Spleen (tissue), 11 donors: ENCODE measurements at regions not wholly inside any gene's neighbourhood (a gene's known extent, or its start where the extent isn't known, plus 50 kb on each side); places are given as distances from the start of the nearest gene placed in this dataset.

ENCODE experiments used
- DNase-seq: peaks from one replicate; pipeline ENCODE4 v3.0.0-alpha.2; 2020
- H3K27ac ChIP-seq, 8 donors: fragments of 200-600 bp; sonication (generic) in 7 of 8; 1 replicate in 4 of 8; 2 replicates in 4 of 8; pipeline versions ENCODE4 v1.5.0 to v1.8.0; 2016 to 2021; ENCODE audit warnings: inconsistent platforms in 4 of 8, mild to moderate bottlenecking in 4 of 8, moderate library complexity in 1 of 8
- H3K27me3 ChIP-seq, 7 donors: fragments of 200-600 bp; sonication (generic) in 6 of 7; replicated peaks in 1 of 7; 1 replicate in 4 of 7; 2 replicates in 3 of 7; pipeline versions ENCODE4 v1.5.0 to v1.8.0; 2016 to 2021; ENCODE audit warnings: inconsistent platforms in 3 of 7, mild to moderate bottlenecking in 1 of 7
- H3K36me3 ChIP-seq, 6 donors: fragments of 200-600 bp; sonication (generic) in 5 of 6; 1 replicate in 4 of 6; 2 replicates in 2 of 6; pipeline versions ENCODE4 v1.5.0 to v1.8.0; 2016 to 2021; ENCODE audit warnings: inconsistent platforms in 2 of 6
- H3K4me1 ChIP-seq, 6 donors: fragments of 200-600 bp; sonication (generic) in 5 of 6; 1 replicate in 3 of 6; 2 replicates in 3 of 6; pipeline versions ENCODE4 v1.5.0 to v1.8.0; 2016 to 2021; ENCODE audit warnings: inconsistent platforms in 3 of 6
- H3K4me3 ChIP-seq, 8 donors: fragments of 200-600 bp; sonication (generic) in 7 of 8; 1 replicate in 4 of 8; 2 replicates in 4 of 8; pipeline versions ENCODE4 v1.5.0 to v1.8.0; 2016 to 2021; ENCODE audit warnings: inconsistent platforms in 4 of 8, mild to moderate bottlenecking in 4 of 8, moderate library complexity in 2 of 8
- H3K9me3 ChIP-seq, 8 donors: fragments of 200-600 bp; sonication (generic) in 7 of 8; 1 replicate in 4 of 8; 2 replicates in 4 of 8; pipeline versions ENCODE4 v1.5.0 to v1.8.0; 2016 to 2021; ENCODE audit warnings: inconsistent platforms in 4 of 8
- POLR2A ChIP-seq, 3 donors: fragments of 450-650 bp; IDR thresholded peaks; one replicate each; pipeline ENCODE4 v1.5.1; 2017; ENCODE audit warnings: antibody characterized with exemption in 3 of 3, mild to moderate bottlenecking in 1 of 3
- POLR2AphosphoS5 ChIP-seq, 3 donors: sonication (generic); formaldehyde crosslinking; IDR thresholded peaks; one replicate each; pipeline ENCODE4 v1.5.1; 2017; ENCODE audit warnings: antibody characterized with exemption in 3 of 3
- WGBS, 5 donors: extraction: QIAGEN DNeasy Blood & Tissue Kit in 3 of 5; methylation state at CpG; one replicate each; pipeline versions ENCODE4 v1.1.5 to v1.1.7; 2013 to 2018; 5-methylcytosine and 5-hydroxymethylcytosine counted together
- intact Hi-C: fragments of 100-400 bp; cut with DNase I; formaldehyde crosslinking; loops from one replicate; pipeline ENCODE4 v1.15.0; 2023; ENCODE audit warnings: low total_unique reads
- TF ChIP-seq, protein P1 (sequence below), 11 experiments: fragments of 200-600 bp in 7 of 11; fragments of 450-650 bp in 4 of 11; sonication (generic) in 4 of 11; IDR thresholded peaks in 8 of 11; conservative IDR thresholded peaks in 3 of 11; 1 replicate in 7 of 11; 2 replicates in 4 of 11; pipeline versions ENCODE4 v1.4.0 to v1.8.0; 2016 to 2021; ENCODE audit warnings: antibody characterized with exemption in 11 of 11, inconsistent platforms in 4 of 11, mild to moderate bottlenecking in 1 of 11
- donor health status: healthy with polysubstance abuse.
- donor health status: DM: no; HTN: no; CAD: no; lungs with moderate emphysema.
- donor health status: DM: no; HTN: no; CAD: no.
- donor health status: Bipolar disorder and iron deficiency.
- donor health status: healthy.
- donor health status: DM: no; HTN: no; CAD: no.
- donor health status: DM: yes; HTN: yes; CAD: no.

DNA sequence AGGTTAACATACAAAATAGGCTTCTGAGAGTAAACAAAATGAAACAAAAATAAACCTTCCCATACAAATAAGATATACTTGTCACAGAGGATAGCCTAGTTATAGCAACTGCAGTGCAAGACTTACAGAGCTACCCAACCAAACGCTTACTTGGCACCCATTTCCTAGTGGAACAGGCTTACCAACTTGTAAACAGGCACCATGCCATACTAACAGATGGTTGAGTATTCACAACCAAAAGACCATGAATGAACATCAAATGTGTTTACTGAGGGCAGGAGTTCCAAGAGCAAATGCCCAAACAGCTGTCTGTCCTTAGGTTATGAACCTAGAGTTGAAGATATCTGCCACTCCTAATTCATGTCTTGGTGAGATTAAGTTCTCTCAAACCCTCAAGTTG is 2629.2 kb downstream of the PCDH7 start:
- Histone ChIP-seq H3K27ac (no peak overlapping the region), H3K9me3 (no peaks in the 10 kb centered on the region), H3K4me3 (no peak overlapping the region), H3K27me3 (no peaks in the 10 kb centered on the region), H3K4me1 (no peaks in the 10 kb centered on the region), H3K36me3 (no peaks in the 10 kb centered on the region)
- WGBS, 5 donors, result 76 to 85% (median 80%) methylated on average over 1 of the region's 1 CpG
- no peak for TF ChIP-seq POLR2AphosphoS5 (IDR thresholded peaks at IDR 0.05)
- no peak for TF ChIP-seq POLR2A (IDR thresholded peaks at IDR 0.05)
- TF ChIP-seq, protein P1, sequence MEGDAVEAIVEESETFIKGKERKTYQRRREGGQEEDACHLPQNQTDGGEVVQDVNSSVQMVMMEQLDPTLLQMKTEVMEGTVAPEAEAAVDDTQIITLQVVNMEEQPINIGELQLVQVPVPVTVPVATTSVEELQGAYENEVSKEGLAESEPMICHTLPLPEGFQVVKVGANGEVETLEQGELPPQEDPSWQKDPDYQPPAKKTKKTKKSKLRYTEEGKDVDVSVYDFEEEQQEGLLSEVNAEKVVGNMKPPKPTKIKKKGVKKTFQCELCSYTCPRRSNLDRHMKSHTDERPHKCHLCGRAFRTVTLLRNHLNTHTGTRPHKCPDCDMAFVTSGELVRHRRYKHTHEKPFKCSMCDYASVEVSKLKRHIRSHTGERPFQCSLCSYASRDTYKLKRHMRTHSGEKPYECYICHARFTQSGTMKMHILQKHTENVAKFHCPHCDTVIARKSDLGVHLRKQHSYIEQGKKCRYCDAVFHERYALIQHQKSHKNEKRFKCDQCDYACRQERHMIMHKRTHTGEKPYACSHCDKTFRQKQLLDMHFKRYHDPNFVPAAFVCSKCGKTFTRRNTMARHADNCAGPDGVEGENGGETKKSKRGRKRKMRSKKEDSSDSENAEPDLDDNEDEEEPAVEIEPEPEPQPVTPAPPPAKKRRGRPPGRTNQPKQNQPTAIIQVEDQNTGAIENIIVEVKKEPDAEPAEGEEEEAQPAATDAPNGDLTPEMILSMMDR (IDR thresholded peaks at IDR 0.05 in 8 of 11, conservative IDR thresholded peaks at IDR 0.05 in 3 of 11), result no peak
- intact Hi-C loops, result no loop called here
- no peak for DNase-seq

DNA sequence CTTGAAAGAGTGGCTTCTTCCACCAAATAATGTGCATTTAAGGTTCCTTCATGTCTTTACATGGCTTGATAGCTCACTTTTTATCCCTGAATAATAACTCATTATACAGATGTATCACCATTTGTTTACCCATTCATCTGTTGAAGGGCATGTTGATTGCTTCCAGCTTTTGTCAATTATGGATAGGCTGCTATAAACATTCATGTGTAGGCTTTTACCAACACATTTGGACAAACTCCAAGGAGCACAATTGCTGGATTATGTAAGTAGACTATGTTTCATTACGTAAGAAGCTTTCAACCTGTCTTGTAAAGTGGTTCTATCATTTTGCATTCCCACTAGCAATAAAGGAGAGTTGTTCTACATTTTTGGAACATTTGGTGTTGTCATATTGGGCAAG is 2637.0 kb downstream of the PCDH7 start:
- Histone ChIP-seq H3K9me3 (peaks cover 0 to 9% (median 0%) of the 10 kb centered on the region in 8 donors), H3K4me3 (no peak overlapping the region), H3K27me3 (no peaks in the 10 kb centered on the region), H3K36me3 (no peaks in the 10 kb centered on the region), H3K4me1 (no peaks in the 10 kb centered on the region), H3K27ac (no peak overlapping the region)
- no peak for DNase-seq
- TF ChIP-seq, protein P1 (IDR thresholded peaks at IDR 0.05 in 8 of 11, conservative IDR thresholded peaks at IDR 0.05 in 3 of 11), result no peak
- TF ChIP-seq POLR2A (IDR thresholded peaks at IDR 0.05) (no peak), POLR2AphosphoS5 (IDR thresholded peaks at IDR 0.05) (no peak)
- WGBS, 5 donors, result 74 to 90% (median 81%) methylated on average over 1 of the region's 1 CpG
- intact Hi-C loops, result no loop called here

DNA sequence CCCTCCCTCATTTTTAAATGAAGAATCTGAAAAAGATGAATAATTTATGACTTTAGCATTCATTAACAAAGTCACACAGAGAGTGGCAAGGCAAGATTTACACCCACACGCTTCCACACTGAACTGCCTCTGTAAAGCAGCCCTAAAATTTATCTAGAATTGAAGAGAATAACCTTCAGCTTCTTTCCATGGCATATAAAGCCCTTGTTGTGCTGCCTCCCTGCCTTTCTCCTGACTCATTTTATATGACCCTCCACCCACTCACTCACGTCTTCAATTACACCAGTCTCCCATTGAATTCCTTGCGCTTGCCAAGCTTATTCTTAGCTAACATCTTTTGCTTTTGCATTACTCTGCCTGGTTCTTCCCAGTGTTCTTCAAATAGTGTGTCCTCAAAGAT is 2649.3 kb downstream of the PCDH7 start:
- Histone ChIP-seq H3K4me1 (no peaks in the 10 kb centered on the region), H3K9me3 (peaks cover 0 to 28% (median 16%) of the 10 kb centered on the region in 8 donors), H3K27me3 (no peaks in the 10 kb centered on the region), H3K27ac (no peak overlapping the region), H3K36me3 (no peaks in the 10 kb centered on the region), H3K4me3 (no peak overlapping the region)
- no peak for TF ChIP-seq POLR2A (IDR thresholded peaks at IDR 0.05)
- TF ChIP-seq, protein P1 (IDR thresholded peaks at IDR 0.05 in 8 of 11, conservative IDR thresholded peaks at IDR 0.05 in 3 of 11), result no peak
- TF ChIP-seq POLR2AphosphoS5 (IDR thresholded peaks at IDR 0.05), result no peak
- DNase-seq, result no peak
- intact Hi-C loops, result no loop called here
- 57 to 86% (median 72%) methylated on average over 3 of the region's 3 CpGs for WGBS, 5 donors

DNA sequence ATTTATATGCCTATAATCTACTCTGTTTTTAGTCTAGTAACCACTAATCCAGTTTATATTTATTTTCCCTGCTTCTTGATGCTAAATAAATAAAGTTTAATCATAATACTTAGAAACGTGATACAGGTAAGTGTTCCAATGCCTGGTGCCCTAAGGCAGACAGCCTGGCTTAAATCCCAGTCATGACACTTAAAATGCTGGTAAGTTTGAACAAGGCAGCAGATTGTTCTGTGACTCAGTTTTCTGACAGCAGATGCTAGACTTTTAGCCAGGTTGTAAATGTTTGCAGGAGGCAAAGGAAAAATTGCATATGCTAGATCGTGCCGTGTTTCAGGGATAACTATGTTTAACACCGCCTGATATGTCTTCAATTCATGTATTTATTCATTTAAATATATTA is 2661.6 kb downstream of the PCDH7 start:
- Histone ChIP-seq H3K36me3 (no peaks in the 10 kb centered on the region), H3K9me3 (peaks cover 0 to 43% (median 25%) of the 10 kb centered on the region in 8 donors), H3K27me3 (no peaks in the 10 kb centered on the region), H3K27ac (no peak overlapping the region), H3K4me1 (no peaks in the 10 kb centered on the region), H3K4me3 (no peak overlapping the region)
- DNase-seq, result no peak
- WGBS, 5 donors, result 81 to 91% (median 83%) methylated on average over 4 of the region's 4 CpGs
- intact Hi-C loops, result no loop called here
- TF ChIP-seq POLR2A (IDR thresholded peaks at IDR 0.05) (no peak), POLR2AphosphoS5 (IDR thresholded peaks at IDR 0.05) (no peak)
- TF ChIP-seq, protein P1 (IDR thresholded peaks at IDR 0.05 in 8 of 11, conservative IDR thresholded peaks at IDR 0.05 in 3 of 11), result no peak
